ENCODE measurements at regions not wholly inside any gene's neighbourhood (a gene's known extent, or its start where the extent isn't known, plus 50 kb on each side); places are given as distances from the start of the nearest gene placed in this dataset.

DNA sequence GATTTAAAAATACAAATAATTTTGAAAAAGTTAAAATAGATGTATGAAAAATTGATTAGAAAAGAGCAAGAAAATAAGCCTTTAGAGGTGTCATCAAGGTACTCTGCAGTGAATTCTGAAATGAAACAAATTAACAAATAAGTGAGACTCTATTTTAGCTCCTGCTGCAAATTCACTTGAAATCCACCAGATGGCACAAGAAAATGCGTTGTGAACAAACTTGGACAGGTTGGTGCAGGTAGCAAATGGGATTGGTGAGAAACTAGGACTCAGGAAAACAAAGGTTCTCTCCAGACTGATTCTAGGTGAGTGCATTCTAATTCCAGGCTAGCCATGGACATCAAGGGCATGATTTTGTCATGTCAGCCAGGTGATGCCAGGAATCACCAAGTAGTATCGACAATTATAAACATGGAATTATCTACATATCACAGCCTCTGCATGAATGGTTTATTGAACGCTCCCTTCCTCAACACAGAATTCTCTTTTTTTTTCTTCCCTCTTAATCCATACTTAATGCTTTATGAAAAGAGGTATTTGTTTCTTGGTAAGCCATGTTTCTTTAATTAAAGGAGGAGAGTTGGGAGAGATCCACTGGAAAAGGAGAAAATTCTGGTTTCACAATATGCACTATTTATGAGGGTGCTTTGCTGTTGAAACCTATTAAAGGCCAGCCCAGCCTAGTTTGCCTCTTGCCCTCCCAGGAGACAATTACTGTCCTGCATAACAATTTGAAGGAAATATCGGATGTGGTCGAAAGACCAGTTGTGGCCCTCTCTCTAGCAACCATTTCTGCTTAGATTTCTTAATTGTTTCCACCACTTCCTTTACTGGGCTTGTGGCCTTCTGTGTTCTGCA lies 118.1 kb downstream of the ZNF365 start:
- TF ChIP-seq, protein P1, sequence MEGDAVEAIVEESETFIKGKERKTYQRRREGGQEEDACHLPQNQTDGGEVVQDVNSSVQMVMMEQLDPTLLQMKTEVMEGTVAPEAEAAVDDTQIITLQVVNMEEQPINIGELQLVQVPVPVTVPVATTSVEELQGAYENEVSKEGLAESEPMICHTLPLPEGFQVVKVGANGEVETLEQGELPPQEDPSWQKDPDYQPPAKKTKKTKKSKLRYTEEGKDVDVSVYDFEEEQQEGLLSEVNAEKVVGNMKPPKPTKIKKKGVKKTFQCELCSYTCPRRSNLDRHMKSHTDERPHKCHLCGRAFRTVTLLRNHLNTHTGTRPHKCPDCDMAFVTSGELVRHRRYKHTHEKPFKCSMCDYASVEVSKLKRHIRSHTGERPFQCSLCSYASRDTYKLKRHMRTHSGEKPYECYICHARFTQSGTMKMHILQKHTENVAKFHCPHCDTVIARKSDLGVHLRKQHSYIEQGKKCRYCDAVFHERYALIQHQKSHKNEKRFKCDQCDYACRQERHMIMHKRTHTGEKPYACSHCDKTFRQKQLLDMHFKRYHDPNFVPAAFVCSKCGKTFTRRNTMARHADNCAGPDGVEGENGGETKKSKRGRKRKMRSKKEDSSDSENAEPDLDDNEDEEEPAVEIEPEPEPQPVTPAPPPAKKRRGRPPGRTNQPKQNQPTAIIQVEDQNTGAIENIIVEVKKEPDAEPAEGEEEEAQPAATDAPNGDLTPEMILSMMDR (IDR thresholded peaks at IDR 0.05; ENCODE audit: low read length): peak; percentile 62
- TF ChIP-seq EZH2 (IDR thresholded peaks at IDR 0.05; ENCODE audit: borderline replicate concordance, low read length): no peak

Measured in OCI-LY1 (cell line).